NCI-H2029 treated with DMSO at 0.1 percent for 48 hours (cell line): ENCODE measurements at regions not wholly inside any gene's neighbourhood (a gene's known extent, or its start where the extent isn't known, plus 50 kb on each side); places are given as distances from the start of the nearest gene placed in this dataset.

ENCODE experiments used
- DNase-seq: peaks from one replicate; lab custom pipeline; 2025; lab: John Stamatoyannopoulos, UW

GRCh38 chr2:18001671-18002070 is 123.2 kb downstream of the KCNS3 start:
- DNase-seq: no peak

- DNase-seq: no peak
Measured at GRCh38 chr2:17996978-17997377, 118.5 kb downstream of the KCNS3 start.

GRCh38 chr2:17995593-17995992 is 117.1 kb downstream of the KCNS3 start:
- no peak for DNase-seq
